GM12864 (cell line): ENCODE measurements at regions not wholly inside any gene's neighbourhood (a gene's known extent, or its start where the extent isn't known, plus 50 kb on each side); places are given as distances from the start of the nearest gene placed in this dataset.

Experiments
- DNase-seq: peaks from one replicate; pipeline ENCODE4 v3.0.0-alpha.2; 2011; ENCODE audit warnings: low read depth
- H3K4me3 ChIP-seq: 2 replicates; pipeline ENCODE4 v1.5.1; 2011; ENCODE audit warnings: mild to moderate bottlenecking, low read depth, low read length, control low read depth
- CTCF ChIP-seq: IDR thresholded peaks from 2 replicates; pipeline ENCODE4 v1.5.1; 2011; ENCODE audit warnings: low read depth, mild to moderate bottlenecking, moderate library complexity, low read length, control low read depth, inconsistent platforms; ENCODE audit errors: missing control alignments

GRCh38 chr12:5308996-5309395 is 122.9 kb upstream of the NTF3 start:
- no peak for TF ChIP-seq CTCF
- no peak overlapping the region for H3K4me3 ChIP-seq
- DNase-seq = no peak

GRCh38 chr12:5309654-5310053 is 122.3 kb upstream of the NTF3 start:
- no peak for TF ChIP-seq CTCF
- DNase-seq = no peak
- H3K4me3 ChIP-seq = no peak overlapping the region

- H3K4me3 ChIP-seq = no peak overlapping the region
- no peak for DNase-seq
- TF ChIP-seq CTCF = no peak
These were observed 121.8 kb upstream of the NTF3 start for GRCh38 chr12:5310151-5310550.

- DNase-seq = no peak
- no peak overlapping the region for H3K4me3 ChIP-seq
- TF ChIP-seq CTCF = no peak
These were observed 114.4 kb upstream of the NTF3 start for GRCh38 chr12:5317556-5317955.

- no peak for TF ChIP-seq CTCF
- DNase-seq = no peak
- H3K4me3 ChIP-seq = no peak overlapping the region
These were observed 113.0 kb upstream of the NTF3 start for GRCh38 chr12:5318874-5319273.

GRCh38 chr12:5328669-5329517 is 103.0 kb upstream of the NTF3 start:
- TF ChIP-seq CTCF = no peak
- no peak for DNase-seq
- no peak overlapping the region for H3K4me3 ChIP-seq

- no peak overlapping the region for H3K4me3 ChIP-seq
These were observed 99.4 kb upstream of the NTF3 start for GRCh38 chr12:5332551-5332950.

More at GRCh38 chr12:5332551-5332950, 99.4 kb upstream of the NTF3 start:
- no peak for DNase-seq
- TF ChIP-seq CTCF = no peak
